HepG2 (cell line): ENCODE measurements at regions not wholly inside any gene's neighbourhood (a gene's known extent, or its start where the extent isn't known, plus 50 kb on each side); places are given as distances from the start of the nearest gene placed in this dataset.

ENCODE experiments used
- ATAC-seq: fragments of 200-7000 bp; cut with Tn5 transposase; 3 replicates; pipeline ENCODE4 v1.9.1; 2020; ENCODE audit warnings: mild to moderate bottlenecking, moderate library complexity
- BruUV-seq: library from RNA; stranded (reverse); fragments of 400-500 nt; replicated peaks from 2 replicates; lab custom pipeline; 2021; lab: Mats Ljungman, UMichigan
- CTCF ChIA-PET: fragments of 300-600 bp; formaldehyde crosslinking; extraction: SDS; loops from one replicate; lab custom pipeline; 2021; ENCODE audit warnings: low total read pairs, inconsistent platforms, low intra/inter-chr PET ratio; lab: Yijun Ruan, JAX
- POLR2A ChIA-PET: fragments of 350-600 bp; sonication (Branson Sonifier 250); formaldehyde crosslinking; loops from one replicate; lab custom pipeline; 2020; ENCODE audit warnings: antibody characterized with exemption, inconsistent platforms; lab: Yijun Ruan, JAX
- DNase-seq: peaks from one replicate; pipeline ENCODE4 v3.0.0-alpha.2; 2015; ENCODE audit warnings: low spot score
- FAIRE-seq: peaks from 3 replicates; lab custom pipeline; 2011; peaks lifted over from hg19 to GRCh38; lab: Jason Lieb, UNC
- H2AFZ ChIP-seq: one replicate; pipeline ENCODE4 v1.6.1; 2011; ENCODE audit warnings: low read length, inconsistent platforms
- H3K27ac ChIP-seq: fragments of 300-600 bp; 3 replicates; pipeline ENCODE4 v1.8.0; 2011; ENCODE audit warnings: mixed run types, mild to moderate bottlenecking, mixed read lengths, low read length, inconsistent platforms; ENCODE audit not compliant: insufficient read depth; ENCODE audit errors: extremely low read length
- H3K27me3 ChIP-seq, 2 experiments: fragments of 200-600 bp in 1 of 2; 2 replicates in 1 of 2; 3 replicates in 1 of 2; pipeline versions ENCODE4 v1.6.0 to v1.8.0; 2011; ENCODE audit warnings: low read length in 2 of 2, mild to moderate bottlenecking in 2 of 2, moderate library complexity in 2 of 2, inconsistent platforms in 1 of 2; ENCODE audit not compliant: insufficient read depth in 2 of 2, control insufficient read depth in 1 of 2
- H3K36me3 ChIP-seq, 2 experiments: fragments of 200-600 bp in 1 of 2; replicated peaks in 1 of 2; 2 replicates in 1 of 2; 3 replicates in 1 of 2; pipeline versions ENCODE4 v1.5.1 to v1.8.0; 2011; ENCODE audit warnings: low read length in 2 of 2, inconsistent platforms in 1 of 2; ENCODE audit not compliant: insufficient read depth in 2 of 2, control insufficient read depth in 1 of 2
- H3K4me1 ChIP-seq: 2 replicates; pipeline ENCODE4 v1.5.1; 2012; ENCODE audit warnings: low read length, inconsistent platforms; ENCODE audit not compliant: insufficient read depth
- H3K4me2 ChIP-seq: 2 replicates; pipeline ENCODE4 v1.6.0; 2011; ENCODE audit warnings: low read depth, low read length, inconsistent platforms
- H3K4me3 ChIP-seq, 3 experiments: fragments of 200-600 bp in 1 of 3; sonication (generic), shearing (Covaris generic) in 1 of 3; replicated peaks in 1 of 3; 2 replicates each; pipeline ENCODE4 v1.5.1; 2011 to 2016; ENCODE audit warnings: low read length in 3 of 3, inconsistent platforms in 2 of 3, low read depth in 2 of 3, mild to moderate bottlenecking in 2 of 3, control low read depth in 1 of 3, mixed read lengths in 1 of 3; ENCODE audit not compliant: insufficient read depth in 1 of 3
- H3K79me2 ChIP-seq: one replicate; pipeline ENCODE4 v1.6.1; 2011; ENCODE audit warnings: low read length, inconsistent platforms; ENCODE audit not compliant: insufficient read depth
- H3K9ac ChIP-seq: 2 replicates; pipeline ENCODE4 v1.6.0; 2011; ENCODE audit warnings: mild to moderate bottlenecking, low read depth, low read length, inconsistent platforms; ENCODE audit not compliant: insufficient read depth
- H3K9me3 ChIP-seq: 2 replicates; pipeline ENCODE4 v1.5.1; 2012; ENCODE audit warnings: mild to moderate bottlenecking, low read length
- H4K20me1 ChIP-seq: 2 replicates; pipeline ENCODE4 v1.6.0; 2011; ENCODE audit warnings: inconsistent platforms, mild to moderate bottlenecking, low read length, moderate library complexity; ENCODE audit not compliant: insufficient read depth
- CAMTA2 ChIP-seq: sonication (generic); formaldehyde crosslinking; IDR thresholded peaks from 2 replicates; pipeline ENCODE4 v1.4.0; 2020; ENCODE audit warnings: mild to moderate bottlenecking, missing genetic modification reagents, borderline replicate concordance
- CEBPB ChIP-seq: IDR thresholded peaks from 2 replicates; pipeline ENCODE4 v1.6.1; 2011; ENCODE audit warnings: low read depth, low read length, improper control_type of control experiment, borderline replicate concordance
- CREB1 ChIP-seq, 2 experiments: fragments of 450-650 bp in 1 of 2; IDR thresholded peaks; 2 replicates each; pipeline ENCODE4 v1.6.1; 2016 to 2017; ENCODE audit warnings: control low read depth in 1 of 2, mild to moderate bottlenecking in 1 of 2, missing compliant biosample characterization in 1 of 2, missing genetic modification characterization in 1 of 2
- KDM4B ChIP-seq: sonication (generic); formaldehyde crosslinking; IDR thresholded peaks from 2 replicates; pipeline ENCODE4 v1.4.0; 2020; ENCODE audit warnings: missing genetic modification reagents
- MNT ChIP-seq: fragments of 450-650 bp; IDR thresholded peaks from 2 replicates; pipeline ENCODE4 v1.6.1; 2016
- NONO ChIP-seq, 2 experiments: fragments of 450-650 bp in 1 of 2; sonication (generic) in 1 of 2; formaldehyde crosslinking in 1 of 2; IDR thresholded peaks in 1 of 2; conservative IDR thresholded peaks in 1 of 2; 2 replicates each; pipeline versions ENCODE4 v1.6.1 to v1.8.0; 2017 to 2022; ENCODE audit warnings: mild to moderate bottlenecking in 1 of 2, missing genetic modification reagents in 1 of 2, moderate library complexity in 1 of 2
- NR2C2 ChIP-seq: sonication (generic); formaldehyde crosslinking; IDR thresholded peaks from 2 replicates; pipeline ENCODE4 v1.4.0; 2020; ENCODE audit warnings: missing genetic modification reagents, mild to moderate bottlenecking, moderate library complexity, borderline replicate concordance
- TBX3 ChIP-seq: fragments of 450-650 bp; IDR thresholded peaks from 2 replicates; pipeline ENCODE4 v1.6.1; 2017; ENCODE audit warnings: antibody characterized with exemption, mild to moderate bottlenecking, inconsistent platforms, borderline replicate concordance
- TP53 ChIP-seq: sonication (generic); formaldehyde crosslinking; conservative IDR thresholded peaks from 2 replicates; pipeline ENCODE4 v1.4.0; 2020; ENCODE audit warnings: missing genetic modification reagents
- ZNF510 ChIP-seq: sonication (generic); formaldehyde crosslinking; IDR thresholded peaks from 2 replicates; pipeline ENCODE4 v1.4.0; 2020; ENCODE audit warnings: low read depth, mild to moderate bottlenecking, missing genetic modification reagents
- ZXDC ChIP-seq: sonication (generic); formaldehyde crosslinking; IDR thresholded peaks from 2 replicates; pipeline ENCODE4 v1.5.0; 2020; ENCODE audit warnings: mild to moderate bottlenecking, missing genetic modification reagents
- WGBS: methylation state at CpG from one replicate; pipeline ENCODE4 v1.1.6; 2017; ENCODE audit warnings: low lambda C conversion rate; 5-methylcytosine and 5-hydroxymethylcytosine counted together
- in situ Hi-C: cut with HindIII; loops from 2 replicates; pipeline ENCODE4 v1.10.0; 2017; ENCODE audit warnings: low pct_unique_long_range_greater_than_20kb; ENCODE audit not compliant: extremely low pct_ligation_motif_present
- intact Hi-C: fragments of 100-400 bp; cut with micrococcal nuclease; formaldehyde crosslinking; loops from one replicate; pipeline ENCODE4 v1.10.0; 2022; ENCODE audit not compliant: unreplicated experiment
- TF ChIP-seq, protein P1 (sequence below): sonication (generic); formaldehyde crosslinking; IDR thresholded peaks from 2 replicates; pipeline ENCODE4 v1.4.0; 2020; ENCODE audit warnings: mild to moderate bottlenecking, missing genetic modification reagents

- Histone ChIP-seq H3K27ac (no peak overlapping the region), H3K79me2 (no peaks in the 10 kb centered on the region), H4K20me1 (no peaks in the 10 kb centered on the region), H3K4me1 (no peaks in the 10 kb centered on the region), H3K9ac (no peak overlapping the region), H2AFZ (no peak overlapping the region), H3K27me3 (no peaks in the 10 kb centered on the region), H3K9me3 (peaks cover 53% of the 10 kb centered on the region), H3K4me2 (no peak overlapping the region), H3K4me3 (no peak overlapping the region), H3K36me3 (no peaks in the 10 kb centered on the region)
- 0 out of 2 replicates have a peak, but pooled peaks have one; percentile 3 for TF ChIP-seq CEBPB
- TF ChIP-seq, protein P1, sequence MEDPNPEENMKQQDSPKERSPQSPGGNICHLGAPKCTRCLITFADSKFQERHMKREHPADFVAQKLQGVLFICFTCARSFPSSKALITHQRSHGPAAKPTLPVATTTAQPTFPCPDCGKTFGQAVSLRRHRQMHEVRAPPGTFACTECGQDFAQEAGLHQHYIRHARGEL = no peak
- no peak for FAIRE-seq
- BruUV-seq = no TSS peak
- in situ Hi-C loops (no loop called here), intact Hi-C loops (no loop called here)
- POLR2A ChIA-PET = no interaction called here
- no peak for ATAC-seq
- DNase-seq = no peak
- CTCF ChIA-PET = no interaction called here
These were observed 378.4 kb downstream of the ADGRL2 start for GRCh38 chr1:82179131-82179530.

DNA sequence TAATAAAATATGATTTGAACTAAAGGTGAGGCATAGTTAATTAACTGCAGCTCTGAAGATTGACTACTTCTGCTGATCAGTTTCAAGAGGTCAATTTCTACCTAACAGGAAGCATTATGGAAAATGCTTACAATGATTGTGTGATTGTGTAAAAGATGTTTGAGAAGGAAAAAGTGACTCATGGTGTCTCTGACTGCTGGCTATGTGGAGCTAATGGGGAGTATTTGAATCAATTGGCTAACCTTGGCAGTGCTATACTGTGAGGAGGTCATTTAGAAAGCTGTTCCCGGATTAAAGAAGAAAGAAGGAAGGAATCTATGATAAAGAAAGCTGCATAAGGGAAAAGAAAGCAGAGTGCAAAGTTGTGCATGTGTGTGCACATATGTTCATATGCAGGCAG is 376.5 kb downstream of the ADGRL2 start:
- H3K36me3 ChIP-seq = no peaks in the 10 kb centered on the region
- H3K27me3 ChIP-seq = no peaks in the 10 kb centered on the region
- intact Hi-C loops (no loop called here), in situ Hi-C loops (no loop called here)
- no peaks in the 10 kb centered on the region for H4K20me1 ChIP-seq
- no TSS peak for BruUV-seq
- H3K9ac ChIP-seq = no peak overlapping the region
- H3K79me2 ChIP-seq = no peaks in the 10 kb centered on the region
- no peak overlapping the region for H3K4me3 ChIP-seq
- no peak overlapping the region for H3K4me2 ChIP-seq
- no peak overlapping the region for H2AFZ ChIP-seq
- TF ChIP-seq KDM4B (CRISPR knock-in tag) = no peak
- TF ChIP-seq CREB1 (IDR thresholded peaks at IDR 0.05) = no peak
- no peak for TF ChIP-seq CREB1 (CRISPR knock-in tag; IDR thresholded peaks at IDR 0.05)
- no peak for TF ChIP-seq TP53
- TF ChIP-seq NONO (IDR thresholded peaks at IDR 0.05) = no peak
- no peak for TF ChIP-seq NONO (CRISPR knock-in tag; conservative IDR thresholded peaks at IDR 0.05)
- no peak for TF ChIP-seq TBX3
- no peak for TF ChIP-seq ZXDC
- TF ChIP-seq MNT = no peak
- no peak for TF ChIP-seq CAMTA2 (CRISPR knock-in tag)
- no peak for TF ChIP-seq ZNF510 (CRISPR knock-in tag)
- no peak for TF ChIP-seq NR2C2
- no peaks in the 10 kb centered on the region for H3K4me1 ChIP-seq
- ChIA-PET POLR2A (no interaction called here), CTCF (no interaction called here)
- FAIRE-seq = no peak
- peaks cover 54% of the 10 kb centered on the region for H3K9me3 ChIP-seq
- no peak for DNase-seq
- no peak overlapping the region for H3K27ac ChIP-seq
- WGBS = 0% methylated on average over 1 of the region's 1 CpG
- ATAC-seq = no peak
